GM12892 (cell line): ENCODE measurements at regions not wholly inside any gene's neighbourhood (a gene's known extent, or its start where the extent isn't known, plus 50 kb on each side); places are given as distances from the start of the nearest gene placed in this dataset.

ENCODE experiments used
- POLR2A ChIP-seq: IDR thresholded peaks from 2 replicates; pipeline ENCODE4 v1.6.1; 2011; ENCODE audit warnings: low read depth, low read length, control low read depth
- POLR2AphosphoS5 ChIP-seq: IDR thresholded peaks from 2 replicates; pipeline ENCODE4 v1.6.1; 2011; ENCODE audit warnings: low read depth, low read length, control low read depth
- TAF1 ChIP-seq: IDR thresholded peaks from 2 replicates; pipeline ENCODE4 v1.6.1; 2011; ENCODE audit warnings: low read depth, mild to moderate bottlenecking, control low read depth, low read length, borderline replicate concordance

DNA sequence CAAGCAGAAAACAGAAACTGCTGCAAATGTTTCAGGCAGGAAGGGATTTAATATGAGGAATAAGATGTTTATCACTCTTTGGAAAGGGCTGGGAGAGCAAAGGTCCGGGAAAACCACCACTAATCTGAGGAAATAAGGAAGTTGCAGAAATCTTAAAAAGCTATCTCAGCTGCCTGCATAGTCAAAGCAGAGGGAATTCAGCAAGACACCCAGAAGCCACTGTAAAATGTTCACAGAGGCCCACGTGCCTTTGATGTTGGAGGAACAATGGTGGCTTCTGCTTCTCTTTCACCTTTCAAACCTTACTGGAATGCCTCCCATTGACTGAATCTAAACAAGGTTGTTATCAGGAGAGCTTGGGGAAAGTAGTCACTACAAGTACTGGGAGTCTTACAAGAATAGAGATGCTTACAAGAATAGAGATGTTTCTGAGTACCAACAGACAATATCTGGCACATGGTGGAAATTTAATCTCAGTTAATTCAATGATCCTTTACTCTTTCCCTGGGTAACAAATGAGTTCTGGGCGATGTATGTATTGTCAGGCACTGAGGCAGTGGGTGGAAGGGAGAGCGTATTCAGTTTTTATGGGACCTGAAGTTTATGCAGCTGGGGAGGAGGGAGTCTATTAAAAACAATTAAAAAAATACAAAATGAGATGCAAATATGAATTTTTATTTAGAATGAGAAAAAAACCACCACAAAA, 56.1 kb upstream of the MED13 start:
- TF ChIP-seq POLR2A, result no peak
- no peak for TF ChIP-seq POLR2AphosphoS5
- no peak for TF ChIP-seq TAF1
